ENCODE measurements at regions not wholly inside any gene's neighbourhood (a gene's known extent, or its start where the extent isn't known, plus 50 kb on each side); places are given as distances from the start of the nearest gene placed in this dataset.

- dilution Hi-C loops (cut with MboI; ENCODE audit: extremely low pct_ligation_motif_present, low sequenced_read_pairs), result no loop called here
- POLR2A ChIA-PET, result no interaction called here
These were observed 66.0 kb upstream of the ADRA2C start for GRCh38 chr4:3700223-3700622.

More at GRCh38 chr4:3700223-3700622, 66.0 kb upstream of the ADRA2C start:
- DNase-seq (ENCODE audit: low read depth, low spot score) (no peak), FAIRE-seq (no peak)
- Histone ChIP-seq H3K79me2 (ENCODE audit: control insufficient read depth, insufficient read depth, low read length) (no peaks in the 10 kb centered on the region), H3K4me2 (ENCODE audit: insufficient read depth, low read length) (no peak overlapping the region), H4K20me1 (replicated peaks; ENCODE audit: control insufficient read depth, extremely low read depth, insufficient read depth, low read length) (no peaks in the 10 kb centered on the region), H3K9me3 (replicated peaks; ENCODE audit: control insufficient read depth, insufficient read depth, low read length) (no peaks in the 10 kb centered on the region), H2AFZ (ENCODE audit: low read depth, low read length) (no peak overlapping the region), H3K27me3 (ENCODE audit: control insufficient read depth in 2 of 2, insufficient read depth in 2 of 2, low read length in 2 of 2) (no peaks in the 10 kb centered on the region), H3K9me1 (replicated peaks; ENCODE audit: control insufficient read depth, extremely low read depth, insufficient read depth, low read length) (no peaks in the 10 kb centered on the region), H3K4me1 (ENCODE audit: control insufficient read depth, extremely low read depth, insufficient read depth, low read length) (no peaks in the 10 kb centered on the region), H3K36me3 (ENCODE audit: control insufficient read depth in 2 of 2, extremely low read depth in 1 of 2, insufficient read depth in 2 of 2, low read length in 2 of 2) (no peaks in the 10 kb centered on the region), H3K27ac (ENCODE audit: insufficient read depth, low read depth, low read length) (no peak overlapping the region), H3K4me3 (replicated peaks in 1 of 3; ENCODE audit: insufficient read depth in 1 of 3, low read depth in 1 of 3, low read length in 3 of 3) (no peak overlapping the region), H3K9ac (replicated peaks; ENCODE audit: extremely low read depth, insufficient read depth, low read length) (no peak overlapping the region)
- CTCF ChIA-PET, result no interaction called here
- TF ChIP-seq JUN (IDR thresholded peaks at IDR 0.05; ENCODE audit: borderline replicate concordance, insufficient read depth, insufficient read length, low read depth) (no peak), CTCF (IDR thresholded peaks at IDR 0.05; ENCODE audit: extremely low read depth in 1 of 2, insufficient read depth in 1 of 2, low read depth in 1 of 2, low read length in 2 of 2) (no peak), MAX (IDR thresholded peaks at IDR 0.05; ENCODE audit: insufficient read depth, insufficient read length) (no peak), EZH2 (IDR thresholded peaks at IDR 0.05; ENCODE audit: borderline replicate concordance, low read depth, low read length, severe bottlenecking) (no peak), POLR2AphosphoS5 (IDR thresholded peaks at IDR 0.05; ENCODE audit: insufficient read depth, low read depth, low read length) (no peak), POLR2A (IDR thresholded peaks at IDR 0.05; ENCODE audit: low read depth, low read length) (no peak), GATA2 (IDR thresholded peaks at IDR 0.05; ENCODE audit: insufficient read depth, insufficient read length, low read depth, low read length) (no peak), FOS (IDR thresholded peaks at IDR 0.05; ENCODE audit: borderline replicate concordance, insufficient read depth, low read length) (no peak), MYC (IDR thresholded peaks at IDR 0.05; ENCODE audit: low read depth, low read length) (no peak)
- intact Hi-C loops (cut with micrococcal nuclease), result no loop called here
- BruUV-seq (replicated peaks), result no TSS peak

All from endothelial cell of umbilical vein (primary cell).